NCI-H510A treated with DMSO at 0.1 percent for 48 hours (cell line): ENCODE measurements at regions not wholly inside any gene's neighbourhood (a gene's known extent, or its start where the extent isn't known, plus 50 kb on each side); places are given as distances from the start of the nearest gene placed in this dataset.

ENCODE experiments used
- DNase-seq: peaks from one replicate; lab custom pipeline; 2025; lab: John Stamatoyannopoulos, UW

DNA sequence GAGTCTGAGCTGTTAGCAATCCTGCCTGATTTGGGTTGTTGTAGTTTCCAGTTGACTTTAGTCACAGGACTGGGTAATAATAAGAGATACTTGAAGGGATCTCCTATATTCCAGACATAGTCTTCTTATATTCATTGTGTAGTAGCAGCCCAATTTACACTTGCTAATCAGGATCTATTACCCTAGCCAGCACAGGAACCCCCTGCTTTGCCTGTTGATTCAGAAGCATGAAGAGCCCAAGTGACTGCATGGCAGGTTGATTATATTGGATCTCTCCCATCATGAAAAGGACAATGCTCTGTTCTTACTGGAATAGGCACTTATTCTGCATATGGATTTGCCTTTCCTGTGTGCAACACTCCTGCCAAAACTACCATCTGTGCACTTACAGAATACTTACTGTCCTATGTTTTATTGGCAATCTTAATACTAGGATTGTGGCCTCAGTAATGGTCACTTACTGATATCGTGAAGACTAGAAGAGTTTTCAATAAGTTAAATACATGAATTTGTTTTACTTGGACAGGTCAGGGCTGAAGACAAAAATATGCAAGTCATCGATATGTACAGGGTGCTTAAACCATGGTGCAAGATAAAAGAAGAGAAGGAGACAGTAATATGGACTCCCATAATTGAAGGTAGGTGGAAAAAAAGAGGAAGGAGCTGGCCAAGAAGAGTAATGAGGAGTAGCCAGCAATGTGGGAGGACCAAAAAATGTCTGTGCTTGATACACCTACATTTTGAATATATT lies 304.1 kb downstream of the MCTP2 start:
- no peak for DNase-seq

- DNase-seq, result no peak
Measured at GRCh38 chr15:94536549-94536948, 305.2 kb downstream of the MCTP2 start.

- no peak for DNase-seq
Measured at GRCh38 chr15:94538280-94538679, 306.9 kb downstream of the MCTP2 start.

DNA sequence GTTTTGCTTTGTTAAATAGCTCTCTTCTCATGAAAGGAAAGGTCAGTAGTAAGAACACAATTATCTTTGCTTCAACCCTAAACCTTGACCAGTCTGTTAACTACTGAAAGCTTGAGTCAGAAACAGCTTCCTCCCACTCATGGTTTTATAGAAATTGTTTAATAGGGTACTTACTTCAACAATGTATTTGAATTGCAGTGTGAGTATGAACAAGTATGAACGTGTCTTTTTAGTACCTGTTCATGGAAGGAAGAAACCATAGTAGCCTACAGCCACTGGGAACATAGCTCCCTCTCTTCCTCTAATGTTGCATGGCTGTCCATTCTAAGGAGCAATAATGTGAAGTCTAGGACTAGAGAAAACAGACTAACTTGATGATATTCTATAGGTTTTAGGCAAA lies 311.0 kb downstream of the MCTP2 start:
- no peak for DNase-seq

DNA sequence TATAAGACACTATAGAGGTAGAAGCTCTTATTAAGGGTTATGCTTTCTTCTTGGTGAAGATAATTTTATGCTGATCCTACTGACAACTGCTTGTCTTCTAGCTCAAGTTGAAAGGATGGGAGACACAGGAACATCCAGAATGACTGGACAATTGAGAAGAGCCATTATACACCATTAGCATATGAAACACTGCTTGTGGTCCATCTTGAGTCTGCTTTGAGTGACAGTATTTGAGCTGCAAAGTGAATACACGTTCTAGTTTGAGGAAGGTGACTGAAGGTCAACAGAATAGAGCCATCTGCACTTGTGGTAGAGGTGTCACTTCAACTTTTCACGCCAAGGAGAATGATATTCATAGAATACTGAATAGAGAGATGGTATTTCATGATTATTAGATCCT lies 315.4 kb downstream of the MCTP2 start:
- DNase-seq, result no peak

GRCh38 chr15:94547711-94548110 lies 316.4 kb downstream of the MCTP2 start:
- no peak for DNase-seq

GRCh38 chr15:94555841-94556519 lies 324.6 kb downstream of the MCTP2 start:
- DNase-seq, result no peak

DNA sequence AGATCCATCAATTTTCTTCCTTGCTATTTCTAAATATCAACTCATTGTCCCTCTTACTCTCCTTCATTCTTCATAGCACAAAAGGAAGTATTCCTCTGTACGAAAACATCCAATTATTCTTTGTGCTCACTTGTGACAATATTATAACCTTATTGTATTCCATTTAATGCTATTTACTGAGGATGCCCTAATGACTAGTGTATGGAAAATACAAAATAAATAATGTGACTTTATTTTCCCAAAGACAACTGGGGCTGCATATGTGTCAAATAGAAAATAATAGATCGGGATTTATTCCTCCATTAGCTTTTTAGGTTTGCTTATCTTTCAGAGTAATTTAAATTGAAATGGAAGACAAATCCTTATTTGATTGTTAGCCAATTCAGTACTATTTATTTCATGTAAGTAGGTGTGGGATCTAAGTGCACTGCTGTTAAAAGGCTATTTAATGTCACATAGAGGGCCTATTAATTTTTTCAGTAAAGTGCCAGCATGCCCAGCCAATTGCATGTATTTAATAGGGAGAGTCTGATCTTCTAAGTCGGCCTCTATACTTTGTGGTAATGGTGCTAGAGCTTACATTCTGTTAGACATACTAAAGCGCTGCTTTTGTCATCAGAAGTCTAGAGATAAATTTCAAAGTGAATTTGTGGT lies 329.8 kb downstream of the MCTP2 start:
- no peak for DNase-seq

- DNase-seq, result no peak
Measured at GRCh38 chr15:94563456-94563855, 332.1 kb downstream of the MCTP2 start.

- DNase-seq, result no peak
Measured at GRCh38 chr15:94576889-94577533, 345.6 kb downstream of the MCTP2 start.

DNA sequence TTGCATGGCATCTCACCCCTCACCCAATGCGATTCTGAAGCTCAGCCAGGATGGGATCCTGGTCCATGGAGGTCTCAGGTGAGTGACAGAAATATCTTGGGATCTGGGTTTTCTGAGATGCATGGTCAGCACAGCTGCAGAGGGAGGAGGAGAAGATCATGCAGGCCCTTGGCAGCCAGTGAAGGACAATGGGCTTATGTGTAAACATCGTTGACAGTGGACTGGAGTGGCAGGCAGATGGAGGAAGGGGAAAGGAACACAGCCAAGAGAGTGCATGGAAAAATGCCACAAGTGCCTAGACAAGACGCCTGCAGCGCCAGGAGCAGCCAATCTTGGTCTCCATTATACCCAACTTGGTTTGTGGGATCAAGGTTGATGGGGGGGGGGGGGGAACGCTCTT lies 347.9 kb downstream of the MCTP2 start:
- no peak for DNase-seq

DNA sequence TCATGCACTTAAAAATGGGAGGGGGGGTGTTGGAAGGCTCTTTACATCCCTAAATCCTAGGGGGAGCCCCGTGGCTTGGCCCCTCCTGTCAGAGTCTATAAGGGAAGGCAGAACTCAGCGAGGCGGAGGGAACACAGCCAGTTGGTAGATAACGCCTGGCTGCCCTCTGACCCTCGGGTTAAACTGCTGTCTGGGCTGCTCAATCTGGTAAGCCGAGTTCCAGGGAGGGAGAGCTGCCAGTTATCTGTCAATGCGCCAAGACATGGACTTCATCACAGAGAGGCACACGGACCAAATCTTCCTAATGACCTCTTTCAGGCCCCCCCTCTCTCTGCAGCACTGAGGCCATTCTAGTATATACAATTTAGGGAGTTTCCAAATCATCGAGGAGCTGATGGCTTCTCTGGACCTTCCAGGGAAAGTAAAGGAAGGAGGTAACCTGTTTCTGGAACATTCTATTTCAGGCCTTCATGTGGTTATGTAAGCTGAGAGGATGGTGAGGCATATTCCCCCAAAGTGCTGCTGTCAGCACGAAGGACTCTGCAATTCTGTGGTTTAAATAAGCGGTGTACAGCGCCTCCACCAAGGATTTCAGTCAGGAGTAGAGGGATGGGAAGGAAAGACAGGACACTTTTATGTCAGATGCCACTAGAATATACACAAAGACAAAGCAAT lies 349.0 kb downstream of the MCTP2 start:
- DNase-seq, result no peak

DNA sequence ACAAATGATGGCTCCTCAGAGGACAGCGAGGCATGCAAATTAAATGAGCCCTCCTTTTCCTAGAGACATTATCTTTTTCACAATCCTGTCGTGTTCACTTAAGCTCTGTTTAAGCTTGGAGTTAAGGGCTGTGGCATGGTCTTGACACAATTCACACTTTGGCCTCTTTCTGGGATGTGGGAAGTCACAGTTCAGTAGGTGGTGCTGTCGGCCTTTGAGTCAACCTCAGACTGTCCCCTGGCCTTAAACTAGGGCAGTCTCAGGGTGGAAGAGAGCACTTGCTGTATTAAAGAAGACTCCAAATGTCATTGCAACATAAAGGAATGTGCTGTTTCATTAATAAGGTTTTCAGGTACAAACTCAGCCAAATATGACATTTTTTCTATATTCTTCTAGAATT lies 351.0 kb downstream of the MCTP2 start:
- DNase-seq, result no peak

DNA sequence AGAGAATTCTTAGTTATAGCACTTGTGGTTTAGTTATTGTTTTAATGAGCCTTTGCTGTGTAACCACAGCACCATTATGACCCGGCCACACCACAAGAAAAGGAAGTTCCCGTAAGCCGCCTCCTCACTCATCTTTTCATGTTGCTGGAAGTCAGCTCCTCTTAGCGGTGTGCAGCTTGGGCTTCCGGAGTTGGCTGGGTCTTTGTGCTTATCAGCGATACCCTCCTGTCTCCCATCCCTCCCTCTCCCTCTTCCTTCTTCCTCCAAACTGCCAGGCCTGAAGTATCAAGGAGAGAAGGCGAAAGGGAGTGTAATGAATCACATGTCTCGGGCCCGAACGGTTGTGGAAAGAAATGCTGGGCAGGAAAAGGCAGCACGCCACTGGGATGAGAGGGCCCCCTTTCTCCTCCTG lies 353.5 kb downstream of the MCTP2 start:
- no peak for DNase-seq

- no peak for DNase-seq
Measured at GRCh38 chr15:94586099-94586498, 354.7 kb downstream of the MCTP2 start.

- no peak for DNase-seq
Measured at GRCh38 chr15:94587113-94587512, 355.8 kb downstream of the MCTP2 start.

DNA sequence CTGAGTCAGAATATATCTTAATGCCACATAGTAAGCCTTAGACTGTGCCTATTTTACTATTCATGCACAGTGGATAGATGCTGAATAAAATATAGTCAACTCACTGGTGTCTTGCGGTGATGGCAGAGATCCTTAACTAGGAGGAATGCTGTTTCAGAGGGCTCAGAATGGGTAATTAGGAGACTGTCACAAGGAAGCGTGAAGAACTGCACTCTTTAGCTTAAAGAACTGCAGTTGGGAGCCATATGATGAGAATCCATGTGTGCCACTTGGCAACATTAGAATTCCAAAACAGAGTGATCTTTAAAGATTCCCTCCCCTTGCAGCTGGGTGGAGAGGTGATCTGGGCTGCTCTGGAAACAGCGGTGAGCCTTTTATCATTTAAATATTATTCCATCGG lies 357.6 kb downstream of the MCTP2 start:
- DNase-seq, result no peak

- no peak for DNase-seq
Measured at GRCh38 chr15:94592495-94592894, 361.1 kb downstream of the MCTP2 start.

- DNase-seq, result no peak
Measured at GRCh38 chr15:94596707-94597106, 365.3 kb downstream of the MCTP2 start.

- no peak for DNase-seq
Measured at GRCh38 chr15:94600505-94600904, 369.1 kb downstream of the MCTP2 start.

GRCh38 chr15:94602754-94603470 lies 371.6 kb downstream of the MCTP2 start:
- no peak for DNase-seq

GRCh38 chr15:94606286-94606685 lies 374.9 kb downstream of the MCTP2 start:
- DNase-seq, result no peak
